ENCODE measurements at regions not wholly inside any gene's neighbourhood (a gene's known extent, or its start where the extent isn't known, plus 50 kb on each side); places are given as distances from the start of the nearest gene placed in this dataset.
"Not testable (repeated sequence)": the region's sequence is repeated elsewhere in the genome, so short reads cannot be mapped to it uniquely, and the experiment has no call there.

DNA sequence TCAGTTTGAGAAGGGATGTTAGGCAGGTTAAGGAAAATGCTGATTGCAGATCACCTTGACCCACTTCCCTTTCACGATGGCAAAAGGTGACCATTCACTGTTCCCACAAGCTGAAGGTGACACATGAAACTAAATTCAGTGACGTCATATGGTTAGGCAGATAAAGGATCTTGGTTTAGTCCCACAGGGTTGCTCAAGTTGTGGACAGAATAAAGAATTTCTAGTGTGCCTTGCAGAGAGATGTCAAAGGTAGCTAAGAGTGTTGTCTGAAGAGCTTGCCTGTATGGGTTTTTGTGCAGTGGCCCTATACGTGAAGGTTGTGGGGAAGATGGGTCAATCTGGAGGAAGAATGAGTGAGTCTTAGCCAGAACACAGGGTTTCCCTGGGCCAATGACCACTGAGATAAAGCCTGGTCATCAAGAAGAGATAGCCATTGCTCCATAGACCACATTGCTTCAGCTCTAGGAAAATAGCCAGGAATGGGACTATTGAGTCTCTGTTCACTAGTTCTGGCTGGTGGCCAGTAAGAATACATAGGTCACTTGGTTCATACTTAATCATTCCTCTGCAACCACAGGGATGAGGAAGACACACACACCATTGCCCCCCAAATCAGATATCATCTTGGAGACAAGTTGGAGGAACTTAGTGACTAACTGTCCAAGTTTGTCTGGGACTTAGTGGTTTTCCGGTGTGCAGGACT, 148.5 kb upstream of the ATXN1 start:
- Mint-ChIP-seq H3K4me1 (ENCODE audit: low read depth) (no peaks in the 10 kb centered on the region), H3K36me3 (ENCODE audit: low read depth) (no peaks in the 10 kb centered on the region), H3K9me3 (peaks cover 18% of the 10 kb centered on the region), H3K27ac (no peak overlapping the region), H3K27me3 (ENCODE audit: low read depth) (peaks cover 16% of the 10 kb centered on the region), H3K4me3 (no peak overlapping the region)
- intact Hi-C loops (cut with micrococcal nuclease): no loop called here
- CTCF ChIA-PET: no interaction called here
- no peak for DNase-seq

DNA sequence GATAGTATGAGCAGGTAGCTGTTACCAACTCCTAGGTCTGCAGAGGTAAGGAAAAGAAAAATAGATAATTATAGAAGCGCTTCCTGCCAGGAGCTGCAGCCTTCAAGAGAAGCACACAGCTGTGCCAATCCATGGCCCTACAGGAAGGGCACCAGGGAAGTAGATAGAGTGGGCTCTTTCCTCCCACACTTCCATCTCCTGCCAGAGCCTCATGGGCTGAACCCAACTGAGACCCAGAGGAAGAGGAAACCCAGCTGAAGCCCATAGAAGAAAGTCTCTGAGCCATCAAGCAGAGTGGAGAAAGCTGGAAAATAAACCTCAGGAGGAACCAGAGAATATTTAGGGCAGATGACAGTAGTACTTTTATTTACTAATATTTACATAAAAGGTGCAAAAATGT, 146.7 kb upstream of the ATXN1 start:
- Mint-ChIP-seq H3K9me3 (peaks cover 10% of the 10 kb centered on the region), H3K27me3 (ENCODE audit: low read depth) (peaks cover 25% of the 10 kb centered on the region), H3K27ac (no peak overlapping the region), H3K36me3 (ENCODE audit: low read depth) (no peaks in the 10 kb centered on the region), H3K4me1 (ENCODE audit: low read depth) (no peaks in the 10 kb centered on the region), H3K4me3 (no peak overlapping the region)
- DNase-seq: no peak
- CTCF ChIA-PET: no interaction called here
- intact Hi-C loops (cut with micrococcal nuclease): no loop called here

DNA sequence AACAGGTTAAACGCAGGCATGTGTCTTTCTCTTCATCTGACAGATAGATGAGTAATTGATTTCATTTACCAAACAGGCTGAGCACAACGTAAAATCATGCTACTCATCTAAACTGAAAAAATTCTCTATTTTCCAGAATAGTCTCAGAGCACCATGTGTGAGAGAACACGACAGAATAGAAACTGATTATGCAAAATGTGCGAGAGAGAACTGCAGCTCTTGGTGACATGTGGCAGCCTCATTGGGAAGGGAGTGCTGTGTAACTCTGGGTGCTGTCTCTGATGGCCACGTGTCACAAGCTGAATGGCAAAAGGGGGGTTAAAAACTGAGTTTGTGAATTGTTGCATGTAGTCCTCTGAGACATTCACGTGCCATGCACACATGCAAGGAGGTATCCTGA, 143.7 kb upstream of the ATXN1 start:
- no peak for DNase-seq
- CTCF ChIA-PET: interaction anchor here (1.0 kb wide), 1 partner anchor 63 kb away, joined by 3 read pairs; no protein-coding TSS in a partner anchor
- Mint-ChIP-seq H3K36me3 (ENCODE audit: low read depth) (no peaks in the 10 kb centered on the region), H3K27ac (no peak overlapping the region), H3K27me3 (ENCODE audit: low read depth) (peaks cover 33% of the 10 kb centered on the region), H3K4me1 (ENCODE audit: low read depth) (no peaks in the 10 kb centered on the region), H3K4me3 (no peak overlapping the region), H3K9me3 (no peaks in the 10 kb centered on the region)
- intact Hi-C loops (cut with micrococcal nuclease): no loop called here

DNA sequence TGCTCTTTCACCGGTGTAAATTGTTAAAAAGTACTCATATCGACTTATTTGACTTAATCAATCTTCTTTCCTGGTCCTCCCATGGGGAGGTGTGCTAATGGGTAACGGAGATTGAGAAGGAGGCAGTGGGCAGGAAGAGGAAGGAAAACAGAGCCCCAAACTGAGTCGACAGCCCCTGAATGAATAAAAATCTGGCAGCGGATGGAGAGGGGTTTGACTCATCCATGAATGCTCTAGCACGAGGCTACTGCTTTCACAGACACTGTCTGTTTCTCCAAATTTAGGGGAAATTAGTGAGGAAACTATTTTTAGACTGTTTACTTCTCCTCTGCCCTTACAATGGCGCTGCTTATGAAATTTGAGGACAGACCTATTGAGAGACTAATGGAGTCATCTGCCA, 142.2 kb upstream of the ATXN1 start:
- H3K36me3 Mint-ChIP-seq (ENCODE audit: low read depth): no peaks in the 10 kb centered on the region
- no peaks in the 10 kb centered on the region for H3K9me3 Mint-ChIP-seq
- DNase-seq: no peak
- CTCF ChIA-PET: no interaction called here
- H3K27ac Mint-ChIP-seq: no peak overlapping the region
- H3K4me1 Mint-ChIP-seq (ENCODE audit: low read depth): no peaks in the 10 kb centered on the region
- peaks cover 44% of the 10 kb centered on the region for H3K27me3 Mint-ChIP-seq (ENCODE audit: low read depth)
- intact Hi-C loops (cut with micrococcal nuclease): no loop called here
- no peak overlapping the region for H3K4me3 Mint-ChIP-seq

DNA sequence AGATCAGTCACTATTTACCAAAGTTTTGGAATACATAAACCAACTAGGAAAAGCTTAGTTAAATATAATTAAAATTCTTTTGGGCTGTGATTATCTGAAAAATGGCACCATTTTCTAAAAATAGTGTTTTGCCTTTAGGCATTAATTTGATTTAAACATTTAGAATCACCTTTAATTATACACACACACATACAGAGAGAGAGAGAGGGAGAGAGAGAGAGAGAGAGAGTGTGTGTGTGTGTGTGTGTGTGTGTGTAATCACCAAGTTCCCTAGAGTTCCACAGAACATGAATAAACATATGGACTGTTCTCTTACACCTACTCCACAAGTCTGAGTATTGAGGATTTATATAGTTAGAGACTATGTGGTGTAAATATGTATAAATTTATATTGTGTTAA, 141.2 kb upstream of the ATXN1 start:
- no peak for DNase-seq
- no peaks in the 10 kb centered on the region for H3K36me3 Mint-ChIP-seq (ENCODE audit: low read depth)
- intact Hi-C loops (cut with micrococcal nuclease): no loop called here
- no peak overlapping the region for H3K27ac Mint-ChIP-seq
- H3K27me3 Mint-ChIP-seq (ENCODE audit: low read depth): peaks cover 42% of the 10 kb centered on the region
- H3K4me1 Mint-ChIP-seq (ENCODE audit: low read depth): no peaks in the 10 kb centered on the region
- CTCF ChIA-PET: no interaction called here
- H3K9me3 Mint-ChIP-seq: no peaks in the 10 kb centered on the region
- H3K4me3 Mint-ChIP-seq: no peak overlapping the region

DNA sequence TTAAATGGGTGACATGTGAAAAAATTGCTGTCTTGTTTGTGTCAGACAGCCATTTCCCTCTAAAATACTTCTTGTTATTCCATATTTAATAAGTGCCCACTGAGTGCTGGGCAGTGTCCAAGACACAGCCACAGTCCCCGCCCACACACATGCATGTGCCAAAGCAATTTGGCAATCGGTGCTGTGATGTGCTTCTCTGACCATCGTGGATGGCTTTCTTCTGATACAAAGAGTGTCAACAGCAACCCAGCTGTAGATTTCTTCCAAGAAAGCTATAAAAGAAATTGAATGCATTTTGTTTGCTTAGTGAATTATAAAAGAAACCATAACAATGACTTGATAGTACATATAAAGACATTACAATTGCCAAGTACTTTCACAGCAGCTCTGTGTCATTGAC, 140.5 kb upstream of the ATXN1 start:
- H3K4me3 Mint-ChIP-seq: no peak overlapping the region
- no peaks in the 10 kb centered on the region for H3K36me3 Mint-ChIP-seq (ENCODE audit: low read depth)
- CTCF ChIA-PET: no interaction called here
- peaks cover 40% of the 10 kb centered on the region for H3K27me3 Mint-ChIP-seq (ENCODE audit: low read depth)
- no peak overlapping the region for H3K27ac Mint-ChIP-seq
- H3K4me1 Mint-ChIP-seq (ENCODE audit: low read depth): no peaks in the 10 kb centered on the region
- DNase-seq: no peak
- no peaks in the 10 kb centered on the region for H3K9me3 Mint-ChIP-seq
- intact Hi-C loops (cut with micrococcal nuclease): no loop called here

DNA sequence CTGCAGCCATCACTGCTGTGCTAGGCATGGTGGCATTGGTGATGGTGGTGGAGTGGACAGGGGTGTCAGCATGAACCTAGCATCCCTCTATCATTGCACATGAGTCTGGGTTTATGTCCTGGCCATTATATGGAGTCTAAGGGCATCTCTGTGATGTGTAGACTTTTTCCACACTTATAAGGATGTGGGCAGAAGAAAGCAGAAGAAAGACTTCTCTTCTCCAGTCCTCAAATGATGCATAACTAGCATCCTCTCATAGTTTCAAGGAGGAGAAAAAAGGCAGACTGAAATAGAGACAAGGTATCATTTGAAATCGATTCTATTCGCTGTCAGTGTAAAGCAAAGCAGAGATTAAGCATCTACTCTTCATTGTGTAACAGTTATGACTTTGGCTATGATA, 140.0 kb upstream of the ATXN1 start:
- no peak overlapping the region for H3K27ac Mint-ChIP-seq
- CTCF ChIA-PET: no interaction called here
- no peak overlapping the region for H3K4me3 Mint-ChIP-seq
- intact Hi-C loops (cut with micrococcal nuclease): no loop called here
- no peak for DNase-seq
- H3K4me1 Mint-ChIP-seq (ENCODE audit: low read depth): no peaks in the 10 kb centered on the region
- peaks cover 37% of the 10 kb centered on the region for H3K27me3 Mint-ChIP-seq (ENCODE audit: low read depth)
- no peaks in the 10 kb centered on the region for H3K36me3 Mint-ChIP-seq (ENCODE audit: low read depth)
- H3K9me3 Mint-ChIP-seq: no peaks in the 10 kb centered on the region

DNA sequence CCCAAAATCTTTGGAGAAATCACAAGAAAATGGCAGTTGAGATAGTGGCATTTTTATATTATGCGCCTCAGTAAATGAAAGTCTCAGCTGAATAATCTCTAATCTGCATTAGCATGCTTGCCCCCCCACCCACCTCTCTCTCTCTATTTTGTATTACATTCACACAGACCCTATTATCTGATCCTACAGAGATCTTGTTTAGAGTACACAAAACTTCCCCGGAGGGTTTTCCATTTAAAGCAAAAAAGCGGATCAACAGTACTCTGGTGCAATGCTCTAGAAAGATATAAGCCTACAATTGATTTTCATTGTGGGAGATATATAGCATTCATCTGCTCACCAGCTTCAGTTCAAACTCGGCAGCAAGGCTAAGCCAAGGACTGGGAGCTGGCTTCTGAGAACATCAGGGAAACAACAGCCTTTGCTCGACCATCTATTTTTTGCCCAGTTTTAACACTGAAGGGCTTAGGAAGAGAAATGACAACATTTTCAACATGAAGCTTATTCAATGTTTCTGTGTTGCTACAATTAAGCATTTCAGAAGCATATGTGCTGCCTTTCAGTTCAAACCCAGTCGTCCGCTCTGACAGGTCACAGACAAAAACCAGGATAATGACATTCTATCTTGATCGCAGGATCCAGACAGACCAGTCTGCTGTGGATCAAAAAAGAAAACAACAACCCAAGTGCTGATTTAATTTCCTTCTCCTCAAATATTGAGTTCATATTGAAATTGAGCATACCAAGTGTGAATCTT, 137.6 kb upstream of the ATXN1 start:
- Mint-ChIP-seq H3K4me3 (no peak overlapping the region), H3K27ac (no peak overlapping the region), H3K36me3 (ENCODE audit: low read depth) (no peaks in the 10 kb centered on the region), H3K4me1 (ENCODE audit: low read depth) (no peaks in the 10 kb centered on the region), H3K9me3 (peaks cover 7% of the 10 kb centered on the region), H3K27me3 (ENCODE audit: low read depth) (peaks cover 25% of the 10 kb centered on the region)
- no peak for DNase-seq
- intact Hi-C loops (cut with micrococcal nuclease): no loop called here
- CTCF ChIA-PET: interaction anchor here (0.5 kb wide), 1 partner anchor 519 kb away, joined by 4 read pairs; no protein-coding TSS in a partner anchor

DNA sequence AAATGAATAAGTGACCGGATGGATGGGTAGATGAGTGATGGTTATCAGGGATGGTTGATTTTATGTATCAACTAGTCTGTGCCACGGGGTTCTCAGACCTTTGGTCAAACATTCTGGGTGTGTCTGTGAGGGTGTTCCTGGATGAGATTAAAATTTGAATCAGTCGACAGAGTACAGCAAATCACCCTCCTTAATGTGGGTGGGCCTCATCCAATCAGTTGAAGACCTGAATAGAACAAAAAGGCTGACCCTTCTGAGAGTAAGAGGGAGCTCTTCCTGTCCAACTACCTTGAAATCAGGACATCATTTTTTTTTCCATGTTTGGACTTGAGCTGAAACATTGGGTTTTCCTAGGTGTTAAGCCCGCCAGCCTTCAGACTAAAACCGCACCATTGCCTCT, 136.4 kb upstream of the ATXN1 start:
- peaks cover 18% of the 10 kb centered on the region for H3K27me3 Mint-ChIP-seq (ENCODE audit: low read depth)
- no peaks in the 10 kb centered on the region for H3K4me1 Mint-ChIP-seq (ENCODE audit: low read depth)
- peaks cover 7% of the 10 kb centered on the region for H3K9me3 Mint-ChIP-seq
- H3K27ac Mint-ChIP-seq: no peak overlapping the region
- CTCF ChIA-PET: no interaction called here
- DNase-seq: no peak
- intact Hi-C loops (cut with micrococcal nuclease): no loop called here
- no peak overlapping the region for H3K4me3 Mint-ChIP-seq
- H3K36me3 Mint-ChIP-seq (ENCODE audit: low read depth): no peaks in the 10 kb centered on the region

DNA sequence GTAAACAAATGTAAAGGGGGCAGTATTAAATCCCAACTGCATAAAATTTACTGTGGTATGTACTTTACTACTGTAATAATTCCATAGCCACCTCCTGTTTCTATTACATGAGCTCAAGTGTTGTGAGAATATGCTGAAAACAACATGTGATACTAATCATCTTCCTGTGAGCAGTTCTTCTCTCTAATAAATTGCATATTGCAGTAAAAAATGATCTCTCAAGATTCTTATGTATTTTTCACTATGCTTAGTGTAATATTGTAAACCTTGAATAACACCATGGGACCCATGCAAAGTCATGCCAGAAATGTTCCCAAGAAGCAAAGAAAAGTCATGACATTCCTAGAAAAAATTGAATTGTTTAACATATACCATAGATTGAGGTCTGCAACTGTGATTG, 133.0 kb upstream of the ATXN1 start:
- intact Hi-C loops (cut with micrococcal nuclease): no loop called here
- peaks cover 10% of the 10 kb centered on the region for H3K27me3 Mint-ChIP-seq (ENCODE audit: low read depth)
- CTCF ChIA-PET: no interaction called here
- H3K4me3 Mint-ChIP-seq: no peak overlapping the region
- no peak overlapping the region for H3K27ac Mint-ChIP-seq
- no peaks in the 10 kb centered on the region for H3K4me1 Mint-ChIP-seq (ENCODE audit: low read depth)
- DNase-seq: no peak
- no peaks in the 10 kb centered on the region for H3K36me3 Mint-ChIP-seq (ENCODE audit: low read depth)
- peaks cover 7% of the 10 kb centered on the region for H3K9me3 Mint-ChIP-seq

DNA sequence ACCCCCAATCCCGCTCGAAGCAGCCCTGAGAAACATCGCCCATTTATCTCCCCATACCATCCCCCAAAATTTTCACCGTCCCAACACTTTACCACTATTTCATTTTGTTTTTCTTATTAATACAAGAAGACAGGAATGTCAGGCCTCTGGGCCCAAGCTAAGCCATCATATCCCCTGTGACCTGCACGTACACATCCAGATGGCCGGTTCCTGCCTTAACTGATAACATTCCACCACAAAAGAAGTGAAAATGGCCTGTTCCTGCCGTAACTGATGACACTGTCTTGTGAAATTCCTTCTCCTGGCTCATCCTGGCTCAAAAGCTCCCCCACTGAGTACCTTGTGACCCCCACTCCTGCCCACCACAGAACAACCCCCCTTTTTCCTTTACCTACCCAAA, 129.8 kb upstream of the ATXN1 start:
- H3K4me3 Mint-ChIP-seq; H3K36me3 Mint-ChIP-seq (ENCODE audit: low read depth); H3K27ac Mint-ChIP-seq; DNase-seq; H3K9me3 Mint-ChIP-seq; H3K4me1 Mint-ChIP-seq (ENCODE audit: low read depth); H3K27me3 Mint-ChIP-seq (ENCODE audit: low read depth); CTCF ChIA-PET; intact Hi-C loops (cut with micrococcal nuclease): not testable (repeated sequence)

DNA sequence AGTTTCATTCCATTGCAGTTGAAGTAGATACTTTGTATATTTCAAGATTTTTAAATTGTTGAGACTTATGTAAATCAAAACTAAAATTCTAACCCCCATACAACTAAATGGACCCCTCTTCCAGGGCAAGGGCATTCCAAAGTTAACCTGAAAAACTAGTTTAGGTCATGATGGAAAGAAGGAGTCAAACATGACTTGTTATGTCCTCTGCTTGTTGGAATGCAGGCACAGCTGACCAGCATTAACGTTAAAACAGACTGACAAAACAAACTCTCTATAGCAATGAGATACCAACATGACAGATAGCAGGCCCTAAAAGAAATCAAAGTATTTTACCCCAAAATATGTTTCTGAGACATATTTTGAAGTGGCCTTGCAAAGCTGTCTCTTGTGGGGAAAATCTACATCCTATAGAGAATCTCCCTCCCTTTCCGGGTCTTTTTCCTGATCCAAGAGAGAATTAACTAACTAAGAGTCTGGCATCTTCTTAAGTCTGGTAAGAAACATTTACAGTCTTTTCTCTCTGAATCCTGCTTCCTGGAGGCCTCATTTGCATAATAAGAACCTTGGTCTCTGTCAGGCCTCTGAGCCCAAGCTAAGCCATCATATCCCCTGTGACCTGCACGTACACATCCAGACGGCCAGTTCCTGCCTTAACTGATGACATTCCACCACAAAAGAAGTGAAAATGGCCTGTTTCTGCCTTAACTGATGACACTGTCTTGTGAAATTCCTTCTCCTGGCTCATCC, 124.3 kb upstream of the ATXN1 start:
- Mint-ChIP-seq H3K9me3 (no peaks in the 10 kb centered on the region), H3K27ac (no peak overlapping the region), H3K4me1 (ENCODE audit: low read depth) (no peaks in the 10 kb centered on the region), H3K36me3 (ENCODE audit: low read depth) (no peaks in the 10 kb centered on the region), H3K4me3 (no peak overlapping the region), H3K27me3 (ENCODE audit: low read depth) (peaks cover 23% of the 10 kb centered on the region)
- intact Hi-C loops (cut with micrococcal nuclease): no loop called here
- no peak for DNase-seq
- CTCF ChIA-PET: no interaction called here

DNA sequence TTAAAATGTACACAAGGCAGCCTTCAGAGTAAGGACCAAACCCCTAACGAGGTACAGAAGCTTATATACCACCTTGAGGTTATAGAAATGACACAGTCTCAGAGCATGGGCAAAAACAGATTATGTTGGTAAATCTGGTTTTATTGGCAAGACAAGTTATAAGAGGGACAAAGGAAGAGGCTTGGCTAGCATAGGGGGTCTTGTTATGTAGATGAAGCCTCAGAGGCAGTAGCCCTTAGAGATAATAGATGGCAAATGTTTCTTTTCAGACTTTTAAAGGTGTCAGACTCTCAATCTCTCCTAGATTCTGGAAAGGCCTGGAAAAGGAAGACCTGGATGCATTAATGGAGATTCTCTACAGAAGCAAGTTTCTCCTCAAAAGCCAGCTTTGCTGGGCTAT, 123.3 kb upstream of the ATXN1 start:
- no peak overlapping the region for H3K27ac Mint-ChIP-seq
- intact Hi-C loops (cut with micrococcal nuclease): no loop called here
- no peak for DNase-seq
- no peaks in the 10 kb centered on the region for H3K36me3 Mint-ChIP-seq (ENCODE audit: low read depth)
- CTCF ChIA-PET: no interaction called here
- no peaks in the 10 kb centered on the region for H3K9me3 Mint-ChIP-seq
- H3K4me1 Mint-ChIP-seq (ENCODE audit: low read depth): no peaks in the 10 kb centered on the region
- H3K27me3 Mint-ChIP-seq (ENCODE audit: low read depth): peaks cover 28% of the 10 kb centered on the region
- H3K4me3 Mint-ChIP-seq: no peak overlapping the region

Data from activated naive CD4-positive, alpha-beta T cell treated with anti-CD3 and anti-CD28 coated beads for 36 hours (primary cell).